ENCODE measurements at regions not wholly inside any gene's neighbourhood (a gene's known extent, or its start where the extent isn't known, plus 50 kb on each side); places are given as distances from the start of the nearest gene placed in this dataset.

- H3K4me3 ChIP-seq (IDR thresholded peaks at IDR 0.05; ENCODE audit: insufficient read depth, low read depth, low read length), result no peak overlapping the region
- H3K4me2 ChIP-seq, result no peak overlapping the region
- H3K9ac ChIP-seq, result no peak overlapping the region
- no peak for TF ChIP-seq CTCF (conservative IDR thresholded peaks at IDR 0.05; ENCODE audit: low read depth, low read length)
- H3K27ac ChIP-seq, result no peak overlapping the region
- H3K36me3 ChIP-seq (ENCODE audit: insufficient read depth), result no peaks in the 10 kb centered on the region
- H2AFZ ChIP-seq (ENCODE audit: low read depth), result no peak overlapping the region
- no peaks in the 10 kb centered on the region for H3K27me3 ChIP-seq (ENCODE audit: insufficient read depth, low read depth)
- H3K4me1 ChIP-seq (ENCODE audit: low read depth, poor library complexity, severe bottlenecking), result no peaks in the 10 kb centered on the region
- no peaks in the 10 kb centered on the region for H4K20me1 ChIP-seq (ENCODE audit: insufficient read depth)
- no peaks in the 10 kb centered on the region for H3K79me2 ChIP-seq (ENCODE audit: insufficient read depth, low read depth)
Measured at GRCh38 chr5:2522372-2522771, 229.1 kb downstream of the IRX2 start.

- Histone ChIP-seq H3K9ac (no peak overlapping the region), H3K79me2 (ENCODE audit: insufficient read depth, low read depth) (no peaks in the 10 kb centered on the region), H2AFZ (ENCODE audit: low read depth) (no peak overlapping the region), H3K4me3 (IDR thresholded peaks at IDR 0.05; ENCODE audit: insufficient read depth, low read depth, low read length) (no peak overlapping the region), H3K4me2 (no peak overlapping the region), H3K36me3 (ENCODE audit: insufficient read depth) (no peaks in the 10 kb centered on the region), H4K20me1 (ENCODE audit: insufficient read depth) (no peaks in the 10 kb centered on the region), H3K27me3 (ENCODE audit: insufficient read depth, low read depth) (no peaks in the 10 kb centered on the region), H3K4me1 (ENCODE audit: low read depth, poor library complexity, severe bottlenecking) (no peaks in the 10 kb centered on the region), H3K27ac (no peak overlapping the region)
- no peak for TF ChIP-seq CTCF (conservative IDR thresholded peaks at IDR 0.05; ENCODE audit: low read depth, low read length)
Measured at GRCh38 chr5:2519153-2519552, 232.3 kb downstream of the IRX2 start.

GRCh38 chr5:2517451-2517850 lies 234.0 kb downstream of the IRX2 start:
- H3K9ac ChIP-seq, result no peak overlapping the region
- H3K27me3 ChIP-seq (ENCODE audit: insufficient read depth, low read depth), result no peaks in the 10 kb centered on the region
- TF ChIP-seq CTCF (conservative IDR thresholded peaks at IDR 0.05; ENCODE audit: low read depth, low read length), result no peak
- H4K20me1 ChIP-seq (ENCODE audit: insufficient read depth), result no peaks in the 10 kb centered on the region
- no peak overlapping the region for H3K4me3 ChIP-seq (IDR thresholded peaks at IDR 0.05; ENCODE audit: insufficient read depth, low read depth, low read length)
- H3K27ac ChIP-seq, result no peak overlapping the region
- no peaks in the 10 kb centered on the region for H3K79me2 ChIP-seq (ENCODE audit: insufficient read depth, low read depth)
- no peaks in the 10 kb centered on the region for H3K4me1 ChIP-seq (ENCODE audit: low read depth, poor library complexity, severe bottlenecking)
- H3K36me3 ChIP-seq (ENCODE audit: insufficient read depth), result no peaks in the 10 kb centered on the region
- H2AFZ ChIP-seq (ENCODE audit: low read depth), result no peak overlapping the region
- H3K4me2 ChIP-seq, result no peak overlapping the region

- Histone ChIP-seq H3K79me2 (ENCODE audit: insufficient read depth, low read depth) (no peaks in the 10 kb centered on the region), H3K27me3 (ENCODE audit: insufficient read depth, low read depth) (no peaks in the 10 kb centered on the region), H3K36me3 (ENCODE audit: insufficient read depth) (no peaks in the 10 kb centered on the region), H3K4me1 (ENCODE audit: low read depth, poor library complexity, severe bottlenecking) (no peaks in the 10 kb centered on the region), H3K4me2 (no peak overlapping the region), H2AFZ (ENCODE audit: low read depth) (no peak overlapping the region), H3K27ac (no peak overlapping the region), H4K20me1 (ENCODE audit: insufficient read depth) (no peaks in the 10 kb centered on the region), H3K9ac (no peak overlapping the region), H3K4me3 (IDR thresholded peaks at IDR 0.05; ENCODE audit: insufficient read depth, low read depth, low read length) (no peak overlapping the region)
- no peak for TF ChIP-seq CTCF (conservative IDR thresholded peaks at IDR 0.05; ENCODE audit: low read depth, low read length)
Measured at GRCh38 chr5:2515180-2515764, 236.2 kb downstream of the IRX2 start.

Measured in KMS-11 (cell line).